Activated B cell treated with CpG ODN at 0.5 μM for 24 hours (primary cell): ENCODE measurements at regions not wholly inside any gene's neighbourhood (a gene's known extent, or its start where the extent isn't known, plus 50 kb on each side); places are given as distances from the start of the nearest gene placed in this dataset.

Source experiments
- ATAC-seq: fragments of 200-7000 bp; cut with Tn5 transposase; one replicate; pipeline ENCODE4 v1.10.0; 2021; ENCODE audit warnings: low read depth, mild to moderate bottlenecking, moderate library complexity
- CTCF ChIA-PET: fragments of 350-600 bp; sonication (Branson Sonifier 250); formaldehyde crosslinking; loops from one replicate; lab custom pipeline; 2021; ENCODE audit warnings: antibody characterized with exemption; lab: Charles Lee
- POLR2A ChIA-PET: fragments of 350-600 bp; sonication (Branson Sonifier 250); formaldehyde crosslinking; loops from one replicate; lab custom pipeline; 2021; ENCODE audit warnings: antibody characterized with exemption; lab: Charles Lee
- DNase-seq: peaks from one replicate; pipeline ENCODE4 v3.0.0; 2022
- H3K27ac Mint-ChIP-seq: one replicate; pipeline ENCODE4 v1.8.0; 2020; ENCODE audit warnings: mixed read lengths
- H3K27me3 Mint-ChIP-seq: one replicate; pipeline ENCODE4 v1.8.0; 2021; ENCODE audit warnings: mixed read lengths
- H3K36me3 Mint-ChIP-seq: one replicate; pipeline ENCODE4 v1.8.0; 2021; ENCODE audit warnings: low read depth, mixed read lengths
- H3K4me1 Mint-ChIP-seq: one replicate; pipeline ENCODE4 v1.8.0; 2021; ENCODE audit warnings: mixed read lengths
- H3K4me3 Mint-ChIP-seq: one replicate; pipeline ENCODE4 v1.8.0; 2020; ENCODE audit warnings: mild to moderate bottlenecking, mixed read lengths
- H3K9me3 Mint-ChIP-seq: one replicate; pipeline ENCODE4 v1.8.0; 2020; ENCODE audit warnings: mixed read lengths
- CTCF ChIP-seq: fragments of 200-600 bp; IDR thresholded peaks from one replicate; pipeline ENCODE4 v1.8.0; 2022; ENCODE audit warnings: antibody characterized with exemption, mild to moderate bottlenecking
- intact Hi-C: fragments of 100-400 bp; cut with micrococcal nuclease; formaldehyde crosslinking; loops from one replicate; pipeline ENCODE4 v1.15.1; 2024

GRCh38 chr6:137369136-137369535 lies 125.1 kb downstream of the OLIG3 start:
- no peak overlapping the region for H3K4me3 Mint-ChIP-seq
- H3K27me3 Mint-ChIP-seq: no peaks in the 10 kb centered on the region
- peaks cover 31% of the 10 kb centered on the region for H3K4me1 Mint-ChIP-seq
- no peaks in the 10 kb centered on the region for H3K9me3 Mint-ChIP-seq
- TF ChIP-seq CTCF: no peak
- ATAC-seq (no peak), DNase-seq (no peak)
- CTCF ChIA-PET: no interaction called here
- intact Hi-C loops: no loop called here
- peak overlapping the region; percentile 54 for H3K27ac Mint-ChIP-seq
- POLR2A ChIA-PET: no interaction called here
- no peaks in the 10 kb centered on the region for H3K36me3 Mint-ChIP-seq

- Mint-ChIP-seq H3K36me3 (no peaks in the 10 kb centered on the region), H3K27me3 (no peaks in the 10 kb centered on the region), H3K9me3 (no peaks in the 10 kb centered on the region), H3K4me3 (no peak overlapping the region), H3K4me1 (peaks cover 16% of the 10 kb centered on the region), H3K27ac (no peak overlapping the region)
- intact Hi-C loops: no loop called here
- CTCF ChIA-PET: no interaction called here
- POLR2A ChIA-PET: no interaction called here
- TF ChIP-seq CTCF: no peak
- ATAC-seq (no peak), DNase-seq (no peak)
Measured at GRCh38 chr6:137365707-137366437, 128.3 kb downstream of the OLIG3 start.

- DNase-seq: no peak
- no peak for TF ChIP-seq CTCF
- Mint-ChIP-seq H3K9me3 (no peaks in the 10 kb centered on the region), H3K4me3 (no peak overlapping the region), H3K4me1 (peaks cover under 1% of the 10 kb centered on the region), H3K27me3 (no peaks in the 10 kb centered on the region), H3K36me3 (no peaks in the 10 kb centered on the region), H3K27ac (no peak overlapping the region)
- ATAC-seq: no peak
- intact Hi-C loops: no loop called here
- POLR2A ChIA-PET: no interaction called here
- CTCF ChIA-PET: no interaction called here
Measured at GRCh38 chr6:137363805-137364138, 130.4 kb downstream of the OLIG3 start.

- Mint-ChIP-seq H3K27me3 (no peaks in the 10 kb centered on the region), H3K36me3 (no peaks in the 10 kb centered on the region), H3K4me3 (no peak overlapping the region), H3K4me1 (no peaks in the 10 kb centered on the region), H3K27ac (no peak overlapping the region), H3K9me3 (no peaks in the 10 kb centered on the region)
- intact Hi-C loops: no loop called here
- no peak for DNase-seq
- ChIA-PET POLR2A (no interaction called here), CTCF (no interaction called here)
- ATAC-seq: no peak
- TF ChIP-seq CTCF: no peak
Measured at GRCh38 chr6:137362878-137363804, 131.1 kb downstream of the OLIG3 start.

GRCh38 chr6:137361701-137362100 lies 132.5 kb downstream of the OLIG3 start:
- ATAC-seq (no peak), DNase-seq (no peak)
- no peak for TF ChIP-seq CTCF
- Mint-ChIP-seq H3K36me3 (no peaks in the 10 kb centered on the region), H3K27me3 (no peaks in the 10 kb centered on the region), H3K27ac (no peak overlapping the region), H3K4me1 (no peaks in the 10 kb centered on the region), H3K9me3 (no peaks in the 10 kb centered on the region), H3K4me3 (no peak overlapping the region)
- intact Hi-C loops: no loop called here
- ChIA-PET CTCF (no interaction called here), POLR2A (interaction anchor here (0.6 kb wide), 1 partner anchor 70 kb away, joined by 9 read pairs; no protein-coding TSS in a partner anchor)
